HepG2 (cell line): ENCODE measurements at regions not wholly inside any gene's neighbourhood (a gene's known extent, or its start where the extent isn't known, plus 50 kb on each side); places are given as distances from the start of the nearest gene placed in this dataset.

Experiments used
- ARNTL ChIP-seq: sonication (generic); formaldehyde crosslinking; IDR thresholded peaks from 2 replicates; pipeline ENCODE4 v1.4.0; 2020; ENCODE audit warnings: mild to moderate bottlenecking, missing genetic modification reagents
- CHCHD3 ChIP-seq: sonication (generic); formaldehyde crosslinking; IDR thresholded peaks from 2 replicates; pipeline ENCODE4 v1.8.0; 2022; ENCODE audit warnings: mild to moderate bottlenecking, missing genetic modification reagents, moderate library complexity
- GTF2F1 ChIP-seq: fragments of 150-350 bp; IDR thresholded peaks from 2 replicates; pipeline ENCODE4 v1.6.1; 2014; ENCODE audit warnings: low read length
- HDAC1 ChIP-seq: sonication (generic); formaldehyde crosslinking; IDR thresholded peaks from 2 replicates; pipeline ENCODE4 v1.5.1; 2020; ENCODE audit warnings: mild to moderate bottlenecking, missing genetic modification reagents
- HOXA3 ChIP-seq: sonication (generic); formaldehyde crosslinking; IDR thresholded peaks from 2 replicates; pipeline ENCODE4 v1.5.0; 2020; ENCODE audit warnings: missing genetic modification reagents
- KLF13 ChIP-seq: sonication (generic); formaldehyde crosslinking; IDR thresholded peaks from 2 replicates; pipeline ENCODE4 v1.4.0; 2020; ENCODE audit warnings: mild to moderate bottlenecking, missing genetic modification reagents
- MATR3 ChIP-seq: sonication (generic); formaldehyde crosslinking; IDR thresholded peaks from 2 replicates; pipeline ENCODE4 v1.4.0; 2020; ENCODE audit warnings: missing genetic modification reagents
- NCOR1 ChIP-seq: fragments of 200-600 bp; sonication (generic); IDR thresholded peaks from 2 replicates; pipeline ENCODE4 v1.7.0; 2017; ENCODE audit warnings: antibody characterized with exemption, low read length, borderline replicate concordance
- NR2F2 ChIP-seq: IDR thresholded peaks from 2 replicates; pipeline ENCODE4 v1.6.1; 2012; ENCODE audit warnings: low read depth, inconsistent platforms, borderline replicate concordance
- PCBP2 ChIP-seq: fragments of 200-400 bp; formaldehyde crosslinking; optimal IDR thresholded peaks from 2 replicates; pipeline ENCODE3; 2018; ENCODE audit warnings: low read length, low read depth; ENCODE audit not compliant: poor library complexity, severe bottlenecking
- POLR2A ChIP-seq, 2 experiments: IDR thresholded peaks; 2 replicates each; pipeline ENCODE4 v1.6.1; 2011; ENCODE audit warnings: low read depth in 2 of 2, low read length in 2 of 2, mild to moderate bottlenecking in 1 of 2, moderate library complexity in 1 of 2; ENCODE audit not compliant: insufficient read depth in 1 of 2
- RELA ChIP-seq: sonication (generic); formaldehyde crosslinking; IDR thresholded peaks from 2 replicates; pipeline ENCODE4 v1.4.0; 2020; ENCODE audit warnings: missing genetic modification reagents
- SAP130 ChIP-seq: IDR thresholded peaks from 2 replicates; pipeline ENCODE4 v1.6.1; 2016; ENCODE audit warnings: low read depth
- SMAD3 ChIP-seq: sonication (generic); formaldehyde crosslinking; IDR thresholded peaks from 2 replicates; pipeline ENCODE4 v1.4.0; 2020; ENCODE audit warnings: missing genetic modification reagents
- TEAD3 ChIP-seq: optimal IDR thresholded peaks from 2 replicates; pipeline ENCODE3; 2016; ENCODE audit warnings: borderline replicate concordance
- ZFP1 ChIP-seq: IDR thresholded peaks from 2 replicates; pipeline ENCODE4 v1.6.1; 2016
- ZFY ChIP-seq: sonication (generic); formaldehyde crosslinking; IDR thresholded peaks from 2 replicates; pipeline ENCODE4 v1.4.0; 2020; ENCODE audit warnings: missing genetic modification reagents
- ZKSCAN1 ChIP-seq: fragments of 150-350 bp; IDR thresholded peaks from 2 replicates; pipeline ENCODE4 v1.6.1; 2014; ENCODE audit warnings: low read length
- ZNF205 ChIP-seq: IDR thresholded peaks from 2 replicates; pipeline ENCODE4 v1.6.1; 2018; ENCODE audit warnings: missing biosample characterization, missing genetic modification reagents
- ZNF24 ChIP-seq: fragments of 450-650 bp; IDR thresholded peaks from 2 replicates; pipeline ENCODE4 v1.6.1; 2017; ENCODE audit warnings: antibody characterized with exemption, mild to moderate bottlenecking
- ZNF251 ChIP-seq: sonication (generic); formaldehyde crosslinking; IDR thresholded peaks from 2 replicates; pipeline ENCODE4 v1.9.0; 2021; ENCODE audit warnings: mild to moderate bottlenecking, missing genetic modification reagents
- ZNF563 ChIP-seq: sonication (generic); formaldehyde crosslinking; IDR thresholded peaks from 2 replicates; pipeline ENCODE4 v1.8.0; 2022; ENCODE audit warnings: mild to moderate bottlenecking, moderate library complexity, missing genetic modification reagents
- ZNF780A ChIP-seq: sonication (generic); formaldehyde crosslinking; IDR thresholded peaks from 2 replicates; pipeline ENCODE4 v1.8.0; 2022; ENCODE audit warnings: mild to moderate bottlenecking, missing genetic modification reagents, moderate library complexity
- ZNF841 ChIP-seq: sonication (generic); formaldehyde crosslinking; IDR thresholded peaks from 2 replicates; pipeline ENCODE4 v1.8.1; 2023; ENCODE audit warnings: missing genetic modification reagents, borderline replicate concordance
- TF ChIP-seq, protein P1 (sequence below): sonication (generic); formaldehyde crosslinking; IDR thresholded peaks from 2 replicates; pipeline ENCODE4 v1.8.0; 2022; ENCODE audit warnings: missing genetic modification reagents, mild to moderate bottlenecking, moderate library complexity, borderline replicate concordance
- TF ChIP-seq, protein P2 (sequence below): IDR thresholded peaks from 2 replicates; pipeline ENCODE4 v1.6.1; 2016; ENCODE audit warnings: missing genetic modification reagents, missing compliant biosample characterization
- TF ChIP-seq, protein P3 (sequence below): sonication (generic); formaldehyde crosslinking; IDR thresholded peaks from 2 replicates; pipeline ENCODE4 v1.5.0; 2020; ENCODE audit warnings: missing genetic modification reagents, mild to moderate bottlenecking, borderline replicate concordance
- TF ChIP-seq, protein P4 (sequence below): sonication (generic); formaldehyde crosslinking; IDR thresholded peaks from 2 replicates; pipeline ENCODE4 v1.5.0; 2020; ENCODE audit warnings: missing genetic modification reagents
- TF ChIP-seq, protein P5 (sequence below): IDR thresholded peaks from 2 replicates; pipeline ENCODE4 v1.6.1; 2016; ENCODE audit warnings: mild to moderate bottlenecking, missing biosample characterization, missing genetic modification reagents
- TF ChIP-seq, protein P6 (sequence below): sonication (generic); formaldehyde crosslinking; IDR thresholded peaks from 2 replicates; pipeline ENCODE4 v1.8.1; 2023; ENCODE audit warnings: missing genetic modification reagents, mild to moderate bottlenecking, borderline replicate concordance

DNA sequence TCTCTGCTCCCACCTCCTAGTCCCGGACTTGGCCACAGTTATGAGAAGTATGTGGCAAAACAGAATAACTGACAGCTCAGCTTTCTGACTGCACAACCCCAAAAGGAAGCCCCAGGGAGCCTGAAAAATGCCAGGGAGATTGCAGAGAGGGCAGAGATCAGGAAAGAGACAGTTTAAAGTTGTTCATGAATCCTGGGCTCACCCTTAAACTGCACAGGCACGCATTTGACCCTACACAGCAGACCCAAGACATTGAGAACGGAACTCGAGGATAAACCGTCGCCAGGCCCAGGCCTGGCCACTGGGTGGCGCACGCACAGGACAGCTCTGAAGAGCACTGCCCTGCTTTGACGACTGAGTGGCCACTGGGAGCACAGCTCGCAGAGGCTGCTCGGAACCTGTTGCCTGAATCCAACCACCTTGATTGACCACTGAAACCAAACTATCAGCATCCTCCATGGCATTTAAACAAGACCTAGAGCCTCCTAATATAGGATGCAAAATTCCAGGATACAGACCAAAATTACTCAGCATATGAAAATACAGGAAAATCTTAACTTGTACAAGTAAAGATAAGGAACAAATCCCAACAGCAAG lies 114.0 kb downstream of the C16orf95 start (continued):
- TF ChIP-seq, protein P1, sequence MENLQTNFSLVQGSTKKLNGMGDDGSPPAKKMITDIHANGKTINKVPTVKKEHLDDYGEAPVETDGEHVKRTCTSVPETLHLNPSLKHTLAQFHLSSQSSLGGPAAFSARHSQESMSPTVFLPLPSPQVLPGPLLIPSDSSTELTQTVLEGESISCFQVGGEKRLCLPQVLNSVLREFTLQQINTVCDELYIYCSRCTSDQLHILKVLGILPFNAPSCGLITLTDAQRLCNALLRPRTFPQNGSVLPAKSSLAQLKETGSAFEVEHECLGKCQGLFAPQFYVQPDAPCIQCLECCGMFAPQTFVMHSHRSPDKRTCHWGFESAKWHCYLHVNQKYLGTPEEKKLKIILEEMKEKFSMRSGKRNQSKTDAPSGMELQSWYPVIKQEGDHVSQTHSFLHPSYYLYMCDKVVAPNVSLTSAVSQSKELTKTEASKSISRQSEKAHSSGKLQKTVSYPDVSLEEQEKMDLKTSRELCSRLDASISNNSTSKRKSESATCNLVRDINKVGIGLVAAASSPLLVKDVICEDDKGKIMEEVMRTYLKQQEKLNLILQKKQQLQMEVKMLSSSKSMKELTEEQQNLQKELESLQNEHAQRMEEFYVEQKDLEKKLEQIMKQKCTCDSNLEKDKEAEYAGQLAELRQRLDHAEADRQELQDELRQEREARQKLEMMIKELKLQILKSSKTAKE (CRISPR knock-in tag), result no peak
- TF ChIP-seq ZNF780A (CRISPR knock-in tag) (no peak), ARNTL (no peak), HDAC1 (CRISPR knock-in tag) (no peak), NR2F2 (no peak), RELA (CRISPR knock-in tag) (0 out of 2 replicates have a peak, but pooled peaks have one; percentile 44), TEAD3 (peak; percentile 56), ZNF205 (CRISPR knock-in tag) (0 out of 2 replicates have a peak, but pooled peaks have one; percentile 24), ZNF841 (CRISPR knock-in tag) (no peak), SAP130 (CRISPR knock-in tag) (peak; percentile 41; the same call in 1 of the 2 replicates), SMAD3 (CRISPR knock-in tag) (peak; percentile 53; the same call in 1 of the 2 replicates), ZNF251 (no peak), HOXA3 (CRISPR knock-in tag) (peak; percentile 35; the same call in 1 of the 2 replicates), ZNF24 (no peak), MATR3 (CRISPR knock-in tag) (no peak), NCOR1 (no peak), ZKSCAN1 (no peak), ZFP1 (CRISPR knock-in tag) (no peak), ZFY (CRISPR knock-in tag) (no peak), POLR2A (IDR thresholded peaks at IDR 0.05; ENCODE audit: insufficient read depth in 1 of 2, low read depth in 2 of 2, low read length in 2 of 2) (no peak), GTF2F1 (no peak), CHCHD3 (no peak), ZNF563 (CRISPR knock-in tag) (peak; percentile 100), KLF13 (CRISPR knock-in tag) (no peak), PCBP2 (no peak)
- TF ChIP-seq, protein P2, sequence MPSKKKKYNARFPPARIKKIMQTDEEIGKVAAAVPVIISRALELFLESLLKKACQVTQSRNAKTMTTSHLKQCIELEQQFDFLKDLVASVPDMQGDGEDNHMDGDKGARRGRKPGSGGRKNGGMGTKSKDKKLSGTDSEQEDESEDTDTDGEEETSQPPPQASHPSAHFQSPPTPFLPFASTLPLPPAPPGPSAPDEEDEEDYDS (CRISPR knock-in tag), result peak; percentile 26; the same call in 1 of the 2 replicates
- TF ChIP-seq, protein P3, sequence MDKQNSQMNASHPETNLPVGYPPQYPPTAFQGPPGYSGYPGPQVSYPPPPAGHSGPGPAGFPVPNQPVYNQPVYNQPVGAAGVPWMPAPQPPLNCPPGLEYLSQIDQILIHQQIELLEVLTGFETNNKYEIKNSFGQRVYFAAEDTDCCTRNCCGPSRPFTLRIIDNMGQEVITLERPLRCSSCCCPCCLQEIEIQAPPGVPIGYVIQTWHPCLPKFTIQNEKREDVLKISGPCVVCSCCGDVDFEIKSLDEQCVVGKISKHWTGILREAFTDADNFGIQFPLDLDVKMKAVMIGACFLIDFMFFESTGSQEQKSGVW (CRISPR knock-in tag), result no peak
- TF ChIP-seq, protein P4, sequence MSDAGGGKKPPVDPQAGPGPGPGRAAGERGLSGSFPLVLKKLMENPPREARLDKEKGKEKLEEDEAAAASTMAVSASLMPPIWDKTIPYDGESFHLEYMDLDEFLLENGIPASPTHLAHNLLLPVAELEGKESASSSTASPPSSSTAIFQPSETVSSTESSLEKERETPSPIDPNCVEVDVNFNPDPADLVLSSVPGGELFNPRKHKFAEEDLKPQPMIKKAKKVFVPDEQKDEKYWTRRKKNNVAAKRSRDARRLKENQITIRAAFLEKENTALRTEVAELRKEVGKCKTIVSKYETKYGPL (CRISPR knock-in tag), result no peak
- TF ChIP-seq, protein P5, sequence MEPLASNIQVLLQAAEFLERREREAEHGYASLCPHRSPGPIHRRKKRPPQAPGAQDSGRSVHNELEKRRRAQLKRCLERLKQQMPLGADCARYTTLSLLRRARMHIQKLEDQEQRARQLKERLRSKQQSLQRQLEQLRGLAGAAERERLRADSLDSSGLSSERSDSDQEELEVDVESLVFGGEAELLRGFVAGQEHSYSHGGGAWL, result no peak
- TF ChIP-seq, protein P6, sequence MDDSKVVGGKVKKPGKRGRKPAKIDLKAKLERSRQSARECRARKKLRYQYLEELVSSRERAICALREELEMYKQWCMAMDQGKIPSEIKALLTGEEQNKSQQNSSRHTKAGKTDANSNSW (CRISPR knock-in tag), result no peak
